ENCODE measurements at regions not wholly inside any gene's neighbourhood (a gene's known extent, or its start where the extent isn't known, plus 50 kb on each side); places are given as distances from the start of the nearest gene placed in this dataset.

GRCh38 chr16:54341892-54342776 lies 55.5 kb upstream of the IRX3 start:
- Histone ChIP-seq H3K27me3 (ENCODE audit: control insufficient read depth in 1 of 2, insufficient read depth in 2 of 2, low read length in 1 of 2) (no peaks in the 10 kb centered on the region), H3K36me3 (ENCODE audit: control insufficient read depth in 1 of 2, insufficient read depth in 2 of 2, low read length in 1 of 2) (no peaks in the 10 kb centered on the region), H3K9me3 (ENCODE audit: control insufficient read depth, low read length) (no peaks in the 10 kb centered on the region), H3K27ac (ENCODE audit: low read depth in 1 of 2, low read length in 2 of 2) (no peak overlapping the region), H3K4me3 (ENCODE audit: low read length in 2 of 2) (no peak overlapping the region), H3K4me1 (ENCODE audit: control insufficient read depth in 1 of 2, insufficient read depth in 2 of 2, low read length in 2 of 2) (no peaks in the 10 kb centered on the region)
- intact Hi-C loops (cut with DNase I): no loop called here
- ATAC-seq (ENCODE audit: low FRiP score): no peak
- no peak for DNase-seq
- WGBS, 2 donors: 76 to 82% methylated on average over 16 of the region's 16 CpGs

GRCh38 chr16:54340531-54340930 lies 53.9 kb upstream of the IRX3 start:
- Histone ChIP-seq H3K9me3 (ENCODE audit: control insufficient read depth, low read length) (no peaks in the 10 kb centered on the region), H3K4me1 (ENCODE audit: control insufficient read depth in 1 of 2, insufficient read depth in 2 of 2, low read length in 2 of 2) (no peaks in the 10 kb centered on the region), H3K4me3 (ENCODE audit: low read length in 2 of 2) (no peak overlapping the region), H3K27ac (ENCODE audit: low read depth in 1 of 2, low read length in 2 of 2) (no peak overlapping the region), H3K27me3 (ENCODE audit: control insufficient read depth in 1 of 2, insufficient read depth in 2 of 2, low read length in 1 of 2) (no peaks in the 10 kb centered on the region), H3K36me3 (ENCODE audit: control insufficient read depth in 1 of 2, insufficient read depth in 2 of 2, low read length in 1 of 2) (no peaks in the 10 kb centered on the region)
- no peak for DNase-seq
- 55 to 60% methylated on average over 5 of the region's 5 CpGs for WGBS, 2 donors
- intact Hi-C loops (cut with DNase I): no loop called here
- ATAC-seq (ENCODE audit: low FRiP score): no peak

- no peaks in the 10 kb centered on the region for H3K27me3 ChIP-seq (ENCODE audit: control insufficient read depth in 1 of 2, insufficient read depth in 2 of 2, low read length in 1 of 2)
- H3K4me1 ChIP-seq (ENCODE audit: control insufficient read depth in 1 of 2, insufficient read depth in 2 of 2, low read length in 2 of 2): no peaks in the 10 kb centered on the region
- no peaks in the 10 kb centered on the region for H3K9me3 ChIP-seq (ENCODE audit: control insufficient read depth, low read length)
- no peaks in the 10 kb centered on the region for H3K36me3 ChIP-seq (ENCODE audit: control insufficient read depth in 1 of 2, insufficient read depth in 2 of 2, low read length in 1 of 2)
- ATAC-seq (ENCODE audit: low FRiP score) (no peak), DNase-seq (no peak)
- whole genome bisulfite sequencing, 2 donors: 18 to 29% methylated on average over 3 to 4 of the region's 4 CpGs
- H3K27ac ChIP-seq (ENCODE audit: low read depth in 1 of 2, low read length in 2 of 2): no peak overlapping the region
- intact Hi-C loops (cut with DNase I): no loop called here
- no peak overlapping the region for H3K4me3 ChIP-seq (ENCODE audit: low read length in 2 of 2)
Measured at GRCh38 chr16:54336631-54337204, 50.1 kb upstream of the IRX3 start.

Data from aorta (tissue), 5 donors.